Upper lobe of right lung (tissue), 1 donor: ENCODE measurements at regions not wholly inside any gene's neighbourhood (a gene's known extent, or its start where the extent isn't known, plus 50 kb on each side); places are given as distances from the start of the nearest gene placed in this dataset.
"Not testable (repeated sequence)": the region's sequence is repeated elsewhere in the genome, so short reads cannot be mapped to it uniquely, and the experiment has no call there.

ENCODE experiments used
- ATAC-seq: fragments of 200-7000 bp; cut with Tn5 transposase; one replicate; pipeline ENCODE4 v1.9.1; 2020; ENCODE audit warnings: mild to moderate bottlenecking, moderate library complexity
- DNase-seq: peaks from one replicate; pipeline ENCODE4 v3.0.0-alpha.2; 2020
- H3K27ac ChIP-seq: fragments of 200-600 bp; one replicate; pipeline ENCODE4 v1.8.0; 2022
- H3K27me3 ChIP-seq: fragments of 200-600 bp; one replicate; pipeline ENCODE4 v1.8.0; 2022; ENCODE audit warnings: mild to moderate bottlenecking
- H3K36me3 ChIP-seq: fragments of 200-600 bp; one replicate; pipeline ENCODE4 v1.8.0; 2022
- H3K4me1 ChIP-seq: fragments of 200-600 bp; one replicate; pipeline ENCODE4 v1.8.0; 2022
- H3K4me3 ChIP-seq: fragments of 200-600 bp; one replicate; pipeline ENCODE4 v1.8.0; 2022; ENCODE audit warnings: mild to moderate bottlenecking
- H3K9me3 ChIP-seq: fragments of 200-600 bp; one replicate; pipeline ENCODE4 v1.8.0; 2022
- CTCF ChIP-seq: fragments of 200-600 bp; IDR thresholded peaks from one replicate; pipeline ENCODE4 v1.8.0; 2022; ENCODE audit warnings: antibody characterized with exemption
- intact Hi-C: fragments of 100-400 bp; cut with DNase I; formaldehyde crosslinking; loops from one replicate; pipeline ENCODE4 v1.11.0; 2022
- donor health status: DM: no; HTN: yes; CAD: no; lungs with severe emphysema.

GRCh38 chr3:59234884-59235633, 185.2 kb upstream of the CFAP20DC start:
- TF ChIP-seq CTCF, result no peak
- Histone ChIP-seq H3K27ac (no peak overlapping the region), H3K4me1 (no peaks in the 10 kb centered on the region), H3K9me3 (no peaks in the 10 kb centered on the region), H3K36me3 (no peaks in the 10 kb centered on the region), H3K27me3 (no peaks in the 10 kb centered on the region), H3K4me3 (no peak overlapping the region)
- intact Hi-C loops, result no loop called here
- DNase-seq (no peak), ATAC-seq (no peak)

- H3K27me3 ChIP-seq, DNase-seq, ATAC-seq, intact Hi-C loops, H3K36me3 ChIP-seq, H3K4me1 ChIP-seq, H3K4me3 ChIP-seq, H3K27ac ChIP-seq, H3K9me3 ChIP-seq: not testable (repeated sequence)
Measured at GRCh38 chr3:59230379-59230778, 180.6 kb upstream of the CFAP20DC start.

- intact Hi-C loops, result no loop called here
- Histone ChIP-seq H3K27me3 (no peaks in the 10 kb centered on the region), H3K36me3 (no peaks in the 10 kb centered on the region), H3K4me1 (no peaks in the 10 kb centered on the region), H3K27ac (no peak overlapping the region), H3K9me3 (no peaks in the 10 kb centered on the region), H3K4me3 (no peak overlapping the region)
- DNase-seq (no peak), ATAC-seq (no peak)
- TF ChIP-seq CTCF, result no peak
Measured at GRCh38 chr3:59213860-59214259, 164.0 kb upstream of the CFAP20DC start.

- intact Hi-C loops, result no loop called here
- Histone ChIP-seq H3K4me3 (no peak overlapping the region), H3K4me1 (no peaks in the 10 kb centered on the region), H3K36me3 (no peaks in the 10 kb centered on the region), H3K27ac (no peak overlapping the region), H3K27me3 (no peaks in the 10 kb centered on the region), H3K9me3 (no peaks in the 10 kb centered on the region)
- TF ChIP-seq CTCF, result peak; percentile 73
- no peak for DNase-seq
- peak; percentile 91 for ATAC-seq
Measured at GRCh38 chr3:59212128-59212779, 162.4 kb upstream of the CFAP20DC start.

- Histone ChIP-seq H3K36me3 (no peaks in the 10 kb centered on the region), H3K27ac (no peak overlapping the region), H3K9me3 (no peaks in the 10 kb centered on the region), H3K4me1 (no peaks in the 10 kb centered on the region), H3K27me3 (no peaks in the 10 kb centered on the region), H3K4me3 (no peak overlapping the region)
- no peak for TF ChIP-seq CTCF
- DNase-seq (no peak), ATAC-seq (no peak)
- intact Hi-C loops, result no loop called here
Measured at GRCh38 chr3:59210260-59210659, 160.4 kb upstream of the CFAP20DC start.

- ATAC-seq (no peak), DNase-seq (no peak)
- Histone ChIP-seq H3K36me3 (no peaks in the 10 kb centered on the region), H3K4me3 (no peak overlapping the region), H3K9me3 (no peaks in the 10 kb centered on the region), H3K27ac (no peak overlapping the region), H3K4me1 (no peaks in the 10 kb centered on the region), H3K27me3 (no peaks in the 10 kb centered on the region)
- intact Hi-C loops, result no loop called here
- TF ChIP-seq CTCF, result no peak
Measured at GRCh38 chr3:59192473-59192872, 142.6 kb upstream of the CFAP20DC start.
